Body of pancreas (tissue), 4 donors: ENCODE measurements at regions not wholly inside any gene's neighbourhood (a gene's known extent, or its start where the extent isn't known, plus 50 kb on each side); places are given as distances from the start of the nearest gene placed in this dataset.

Source experiments
- CTCF ChIP-seq, 7 experiments: fragments of 450-650 bp in 4 of 7; fragments of 200-600 bp in 3 of 7; sonication (generic) in 3 of 7; IDR thresholded peaks; one replicate each; pipeline ENCODE4 v1.5.1; 2016 to 2019; ENCODE audit warnings: antibody characterized with exemption in 7 of 7
- POLR2A ChIP-seq, 3 donors: fragments of 450-650 bp; IDR thresholded peaks; one replicate each; pipeline ENCODE4 v1.6.1; 2016; ENCODE audit warnings: antibody characterized with exemption in 3 of 3, mild to moderate bottlenecking in 2 of 3

- TF ChIP-seq CTCF (IDR thresholded peaks at IDR 0.05) (no peak), POLR2A (IDR thresholded peaks at IDR 0.05) (no peak)
Observed at GRCh38 chr3:177906578-177907229, 629.5 kb upstream of the KCNMB2 start.
